Ishikawa (cell line): ENCODE measurements at regions not wholly inside any gene's neighbourhood (a gene's known extent, or its start where the extent isn't known, plus 50 kb on each side); places are given as distances from the start of the nearest gene placed in this dataset.

ENCODE experiments used
- CREB1 ChIP-seq: IDR thresholded peaks from 2 replicates; pipeline ENCODE4 v1.6.1; 2012; ENCODE audit warnings: low read depth
- EGR1 ChIP-seq: IDR thresholded peaks from 2 replicates; pipeline ENCODE4 v1.6.1; 2012
- EP300 ChIP-seq: IDR thresholded peaks from 2 replicates; pipeline ENCODE4 v1.6.1; 2012; ENCODE audit warnings: borderline replicate concordance
- NFIC ChIP-seq: IDR thresholded peaks from 2 replicates; pipeline ENCODE4 v1.6.1; 2012
- RAD21 ChIP-seq: IDR thresholded peaks from 2 replicates; pipeline ENCODE4 v1.6.1; 2012; ENCODE audit warnings: low read depth
- TAF1 ChIP-seq: IDR thresholded peaks from 2 replicates; pipeline ENCODE4 v1.6.1; 2012; ENCODE audit warnings: low read depth, mild to moderate bottlenecking
- TCF12 ChIP-seq: IDR thresholded peaks from 2 replicates; pipeline ENCODE4 v1.6.1; 2012; ENCODE audit warnings: low read depth
- TEAD4 ChIP-seq: IDR thresholded peaks from 2 replicates; pipeline ENCODE4 v1.6.1; 2012
- YY1 ChIP-seq: IDR thresholded peaks from 2 replicates; pipeline ENCODE4 v1.6.1; 2012; ENCODE audit warnings: low read depth
- TF ChIP-seq, protein P1 (sequence below): IDR thresholded peaks from 2 replicates; pipeline ENCODE4 v1.6.1; 2012; ENCODE audit warnings: low read depth, mild to moderate bottlenecking

DNA sequence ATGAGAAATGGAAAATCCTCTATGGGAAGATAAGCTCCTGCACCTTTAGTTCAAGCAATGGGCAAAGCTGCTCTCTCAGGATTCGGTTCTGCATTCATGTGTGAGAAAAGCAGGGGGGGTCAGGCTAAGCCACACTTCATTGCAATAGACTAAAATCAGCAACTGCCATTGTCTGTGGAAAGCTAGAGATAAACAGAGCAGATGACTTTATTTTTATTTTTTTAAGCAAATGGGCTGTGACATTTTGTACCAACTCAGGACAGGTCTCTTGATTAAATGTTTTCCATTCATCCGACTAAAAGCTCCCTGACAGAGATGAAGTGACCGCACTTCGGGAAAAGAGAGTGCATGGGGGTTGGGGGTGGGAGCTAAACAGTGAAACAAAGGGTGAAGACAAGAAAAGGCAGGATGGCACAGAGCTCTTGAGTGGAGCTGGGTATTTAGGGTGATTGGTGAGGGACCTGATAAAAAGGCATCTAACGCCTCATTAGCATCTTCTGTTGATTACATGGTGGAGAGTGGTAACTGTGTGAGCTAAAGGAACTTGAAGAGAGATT is 987.4 kb downstream of the TUSC7 start:
- TF ChIP-seq RAD21 = no peak
- TF ChIP-seq, protein P1, sequence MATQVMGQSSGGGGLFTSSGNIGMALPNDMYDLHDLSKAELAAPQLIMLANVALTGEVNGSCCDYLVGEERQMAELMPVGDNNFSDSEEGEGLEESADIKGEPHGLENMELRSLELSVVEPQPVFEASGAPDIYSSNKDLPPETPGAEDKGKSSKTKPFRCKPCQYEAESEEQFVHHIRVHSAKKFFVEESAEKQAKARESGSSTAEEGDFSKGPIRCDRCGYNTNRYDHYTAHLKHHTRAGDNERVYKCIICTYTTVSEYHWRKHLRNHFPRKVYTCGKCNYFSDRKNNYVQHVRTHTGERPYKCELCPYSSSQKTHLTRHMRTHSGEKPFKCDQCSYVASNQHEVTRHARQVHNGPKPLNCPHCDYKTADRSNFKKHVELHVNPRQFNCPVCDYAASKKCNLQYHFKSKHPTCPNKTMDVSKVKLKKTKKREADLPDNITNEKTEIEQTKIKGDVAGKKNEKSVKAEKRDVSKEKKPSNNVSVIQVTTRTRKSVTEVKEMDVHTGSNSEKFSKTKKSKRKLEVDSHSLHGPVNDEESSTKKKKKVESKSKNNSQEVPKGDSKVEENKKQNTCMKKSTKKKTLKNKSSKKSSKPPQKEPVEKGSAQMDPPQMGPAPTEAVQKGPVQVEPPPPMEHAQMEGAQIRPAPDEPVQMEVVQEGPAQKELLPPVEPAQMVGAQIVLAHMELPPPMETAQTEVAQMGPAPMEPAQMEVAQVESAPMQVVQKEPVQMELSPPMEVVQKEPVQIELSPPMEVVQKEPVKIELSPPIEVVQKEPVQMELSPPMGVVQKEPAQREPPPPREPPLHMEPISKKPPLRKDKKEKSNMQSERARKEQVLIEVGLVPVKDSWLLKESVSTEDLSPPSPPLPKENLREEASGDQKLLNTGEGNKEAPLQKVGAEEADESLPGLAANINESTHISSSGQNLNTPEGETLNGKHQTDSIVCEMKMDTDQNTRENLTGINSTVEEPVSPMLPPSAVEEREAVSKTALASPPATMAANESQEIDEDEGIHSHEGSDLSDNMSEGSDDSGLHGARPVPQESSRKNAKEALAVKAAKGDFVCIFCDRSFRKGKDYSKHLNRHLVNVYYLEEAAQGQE = no peak
- TF ChIP-seq YY1 = no peak
- no peak for TF ChIP-seq EP300
- no peak for TF ChIP-seq EGR1
- no peak for TF ChIP-seq TEAD4
- no peak for TF ChIP-seq CREB1
- TF ChIP-seq NFIC = no peak
- no peak for TF ChIP-seq TCF12
- TF ChIP-seq TAF1 = no peak
